Kasumi-1 (cell line): ENCODE measurements at regions not wholly inside any gene's neighbourhood (a gene's known extent, or its start where the extent isn't known, plus 50 kb on each side); places are given as distances from the start of the nearest gene placed in this dataset.

ENCODE experiments used
- DNase-seq, 2 experiments: peaks; one replicate each; lab custom pipeline; 2025; lab: John Stamatoyannopoulos, UW

DNA sequence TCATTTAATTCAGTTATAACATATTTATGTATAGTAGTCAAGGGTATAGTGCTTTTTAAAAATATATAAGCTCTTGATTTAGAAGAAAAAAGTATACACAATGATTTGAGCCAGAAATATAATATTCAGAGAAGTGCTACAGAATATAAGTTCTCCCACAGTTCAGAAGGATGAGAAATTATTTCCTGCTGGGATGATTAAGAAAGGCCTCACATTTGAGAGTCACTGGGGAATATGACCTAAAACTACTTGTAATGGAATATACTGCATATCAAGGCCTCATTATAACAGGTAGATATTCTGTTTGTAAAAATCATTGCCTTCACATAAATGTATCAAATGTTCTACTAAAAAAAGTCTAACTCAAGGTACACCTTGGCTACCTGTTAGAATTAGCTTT is 203.5 kb downstream of the MBD2 start:
- DNase-seq = no peak

DNA sequence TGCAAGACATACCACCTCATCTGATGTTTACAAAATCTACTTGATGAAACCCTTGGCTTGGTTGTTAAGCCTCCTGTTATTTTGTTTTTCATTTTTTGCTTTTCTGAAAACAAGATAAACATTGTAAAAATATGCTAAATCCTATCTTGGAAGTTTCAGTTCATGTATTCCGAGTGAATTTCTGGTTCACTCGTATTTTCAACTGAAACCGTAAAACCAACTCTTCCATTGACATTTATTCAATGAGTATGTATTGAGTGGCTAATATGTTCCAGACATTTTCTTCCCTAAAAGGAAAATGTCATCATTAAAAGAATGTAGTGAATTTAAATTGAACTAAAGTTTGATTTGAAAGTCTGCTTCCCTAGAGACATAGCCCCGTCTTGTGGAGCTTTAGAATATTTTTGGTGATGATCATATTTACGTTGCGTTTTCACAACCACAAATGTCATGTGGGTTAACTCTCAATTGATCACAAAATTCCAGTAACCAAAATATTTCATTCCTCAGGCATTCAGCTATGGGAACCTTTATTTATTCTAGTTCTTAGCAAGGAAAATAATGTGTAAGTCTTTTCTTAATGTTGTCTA is 204.2 kb downstream of the MBD2 start:
- no peak for DNase-seq

DNA sequence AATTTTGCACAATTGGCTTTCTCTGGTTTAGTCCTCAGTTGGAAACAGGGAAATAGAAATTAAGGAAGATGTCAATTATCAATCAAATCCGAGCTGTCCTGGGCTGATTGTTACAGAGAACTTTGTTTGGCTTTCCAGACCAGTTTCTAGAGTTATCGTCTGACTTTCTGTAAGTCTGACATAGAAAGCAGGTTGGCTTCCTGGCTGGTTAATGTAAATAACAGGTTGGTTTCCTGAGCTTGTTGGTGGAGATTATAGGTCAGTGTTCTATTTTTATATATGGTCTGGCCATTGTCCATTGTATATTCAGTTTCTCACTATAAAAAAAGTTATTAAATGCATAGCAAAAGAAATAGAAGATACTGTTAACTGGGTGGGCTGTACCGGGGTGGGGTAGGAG is 204.8 kb downstream of the MBD2 start:
- DNase-seq = no peak

DNA sequence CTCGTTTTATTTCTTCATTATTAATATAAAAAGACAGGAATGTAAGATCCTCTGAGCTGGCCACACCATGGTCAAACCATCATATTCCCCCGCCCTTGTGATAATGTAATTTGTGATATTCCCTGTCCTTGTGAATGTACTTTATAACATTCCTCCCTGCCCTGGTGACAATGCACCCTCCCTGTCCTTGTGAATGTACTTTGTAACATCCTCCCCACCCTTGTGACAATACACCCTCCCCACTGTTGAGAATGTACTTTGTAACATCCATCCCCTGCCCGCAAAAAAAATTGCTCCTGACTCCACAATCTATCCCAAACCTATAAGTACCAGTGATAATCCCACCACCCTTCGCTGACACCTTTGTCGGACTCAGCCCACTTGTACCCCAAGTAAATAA is 211.0 kb downstream of the MBD2 start:
- no peak for DNase-seq

DNA sequence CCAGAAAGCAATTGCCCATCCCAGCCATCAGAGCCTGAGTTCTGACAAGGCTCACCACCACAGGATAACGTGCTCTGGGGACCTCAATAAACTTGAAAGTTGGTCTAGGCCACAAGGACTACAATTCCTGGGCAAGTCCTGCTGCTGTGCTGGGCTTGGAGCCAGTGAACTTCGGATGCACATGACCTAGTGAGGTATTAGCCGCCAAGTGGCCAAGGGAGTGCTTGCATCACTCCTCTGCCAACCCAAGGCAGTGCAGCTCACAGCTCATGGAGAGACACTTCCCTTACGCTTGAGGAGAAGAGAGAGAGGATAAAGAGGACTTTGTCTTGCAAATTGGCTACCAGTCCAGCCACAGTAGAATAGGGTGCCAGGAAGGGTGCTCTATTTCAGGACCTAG is 219.6 kb downstream of the MBD2 start:
- DNase-seq = no peak

DNA sequence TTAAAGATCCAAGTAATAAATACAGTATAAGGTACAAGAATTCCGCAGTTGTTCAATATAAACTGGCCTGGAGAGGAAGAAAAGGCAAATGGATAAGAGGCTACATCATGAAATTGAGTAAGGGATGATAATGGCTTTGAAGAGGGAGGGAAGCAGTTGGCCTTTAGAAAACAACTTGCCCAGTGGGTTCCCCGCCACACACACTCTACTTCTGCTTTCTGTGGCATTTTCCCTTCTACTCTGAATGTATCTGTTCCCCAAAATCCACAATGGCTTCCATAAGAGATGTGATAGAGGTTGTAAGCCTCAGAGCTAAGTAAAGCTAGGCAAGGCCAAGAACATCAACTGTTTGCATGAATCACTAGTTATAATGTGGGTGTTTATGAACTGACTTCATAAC is 221.3 kb downstream of the MBD2 start:
- DNase-seq = peak in 1 of 2 experiments; percentile 9

DNA sequence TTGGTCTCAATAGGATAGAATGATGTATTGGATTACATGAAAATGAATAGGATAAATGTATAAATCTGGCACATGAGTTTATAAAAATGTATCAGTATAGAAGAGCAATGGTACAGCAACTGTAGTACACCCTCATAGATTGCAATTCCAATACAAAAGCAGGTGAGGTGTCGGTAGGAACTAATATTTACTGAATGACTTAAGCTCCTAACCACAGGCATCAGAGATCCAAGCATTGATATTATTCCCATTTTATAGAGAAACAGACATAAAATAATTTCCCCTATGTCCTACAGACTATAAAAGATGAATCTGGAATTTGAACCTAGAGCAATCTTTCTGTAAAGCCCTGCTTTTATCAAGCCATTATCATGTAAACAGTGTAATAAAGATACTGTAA is 227.4 kb downstream of the MBD2 start:
- DNase-seq = no peak

DNA sequence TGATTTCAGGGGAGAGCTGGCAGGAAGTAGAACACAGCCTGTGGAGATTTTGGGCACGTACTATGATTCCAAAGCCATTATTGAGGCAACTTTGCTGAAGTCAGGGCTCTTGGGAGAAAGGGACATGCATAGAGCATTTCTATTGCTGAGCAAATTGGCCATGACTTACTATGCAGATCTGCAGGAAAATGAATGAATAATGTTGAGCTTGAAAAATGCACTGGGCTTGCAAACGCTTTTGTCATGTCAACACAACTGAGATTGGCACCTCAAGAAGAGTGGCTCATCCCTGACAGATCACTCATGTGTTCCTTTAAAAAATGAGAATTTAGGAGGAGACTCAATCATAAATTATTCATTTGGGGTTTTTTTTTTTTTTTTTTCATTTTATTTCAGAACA is 230.5 kb downstream of the MBD2 start:
- DNase-seq = no peak

DNA sequence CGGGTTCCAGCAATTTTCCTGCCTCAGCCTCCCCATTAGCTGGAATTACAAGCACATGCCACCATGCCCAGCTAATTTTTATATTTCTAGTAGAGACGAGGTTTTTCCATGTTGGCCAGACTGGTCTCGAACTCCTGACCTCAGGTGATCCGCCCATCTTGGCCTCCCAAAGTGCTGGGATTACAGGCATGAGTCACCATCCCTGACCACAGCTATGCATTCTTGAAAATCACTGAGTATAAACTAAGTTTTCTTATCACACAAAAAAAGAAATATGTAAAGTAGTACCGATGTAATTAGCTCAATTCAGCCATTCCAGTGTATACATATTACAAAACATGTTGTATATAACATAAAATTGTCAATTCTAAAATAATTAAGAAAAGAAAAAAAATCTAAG is 232.7 kb downstream of the MBD2 start:
- no peak for DNase-seq

DNA sequence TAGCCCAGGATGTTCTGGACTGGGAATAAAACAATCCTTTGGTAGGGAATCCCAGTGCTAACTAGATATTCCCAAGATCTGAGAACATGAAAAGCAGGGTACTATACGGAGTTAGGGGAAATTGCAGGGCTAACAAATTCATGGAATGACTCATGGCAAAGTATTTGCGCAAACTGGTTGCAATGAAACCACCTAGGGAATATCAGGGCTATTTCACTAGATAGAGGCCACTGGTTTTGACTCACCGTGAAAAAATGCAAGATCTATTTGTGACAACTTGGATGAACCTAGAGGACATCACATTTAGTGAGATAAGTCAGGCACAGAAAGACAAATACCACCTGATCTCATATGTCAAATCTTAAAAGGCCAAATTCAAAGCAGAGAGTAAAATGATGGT is 233.3 kb downstream of the MBD2 start:
- DNase-seq = no peak

DNA sequence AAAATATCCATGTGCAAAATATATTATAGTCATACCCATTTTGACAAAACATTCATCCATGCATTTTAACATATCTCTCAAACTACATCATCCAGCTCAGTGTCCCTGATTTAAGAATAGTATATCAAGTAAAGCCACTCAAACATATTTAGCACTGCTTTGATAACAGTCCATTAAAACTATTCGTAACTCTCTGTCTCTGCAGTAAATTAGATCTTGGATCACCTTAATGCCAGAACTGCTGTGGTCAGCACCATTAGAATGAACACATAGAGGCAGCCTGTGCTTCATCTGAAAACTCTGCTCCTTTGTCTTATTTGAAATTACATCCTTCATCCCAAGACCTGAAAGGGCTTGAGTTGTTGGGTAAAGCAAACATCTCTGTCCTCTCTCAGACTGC is 234.0 kb downstream of the MBD2 start:
- DNase-seq = no peak

DNA sequence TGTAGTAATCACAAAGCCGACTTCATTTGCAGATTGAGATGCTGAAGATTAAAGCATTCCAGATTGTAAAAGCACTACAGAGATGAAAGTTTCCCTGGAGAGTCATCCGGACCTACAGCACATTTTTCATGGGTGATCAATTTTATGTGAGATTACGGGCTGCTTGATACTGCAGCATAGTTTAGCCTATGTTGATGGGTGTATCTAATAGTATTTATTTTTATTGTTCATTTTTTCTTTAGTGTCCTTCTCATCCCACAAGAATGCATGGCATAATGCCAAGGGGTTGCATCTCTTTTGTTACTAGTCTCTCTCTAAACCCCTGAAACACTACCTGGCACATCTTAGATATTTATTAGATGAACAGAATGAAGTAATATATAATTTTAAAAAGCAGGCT is 240.4 kb downstream of the MBD2 start:
- DNase-seq = no peak

DNA sequence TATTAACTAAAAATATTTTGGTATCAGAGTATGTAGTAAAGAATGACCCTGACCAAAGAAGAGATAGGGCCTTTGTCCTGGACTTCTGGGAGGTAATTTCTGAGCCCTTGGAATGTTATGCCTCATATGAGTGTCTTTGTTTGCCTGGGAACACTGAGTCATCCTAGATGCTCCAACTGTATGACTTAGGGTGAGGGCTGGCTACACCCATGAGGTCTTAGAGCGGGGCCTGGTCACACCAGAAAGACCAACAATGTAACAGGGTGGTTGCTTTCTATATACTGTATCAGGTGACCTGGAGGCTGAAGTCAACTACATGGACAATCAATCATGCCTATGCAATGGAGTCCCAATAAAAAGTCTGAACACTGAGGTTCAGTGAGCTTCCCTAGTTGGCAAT is 253.1 kb downstream of the MBD2 start:
- DNase-seq = no peak

DNA sequence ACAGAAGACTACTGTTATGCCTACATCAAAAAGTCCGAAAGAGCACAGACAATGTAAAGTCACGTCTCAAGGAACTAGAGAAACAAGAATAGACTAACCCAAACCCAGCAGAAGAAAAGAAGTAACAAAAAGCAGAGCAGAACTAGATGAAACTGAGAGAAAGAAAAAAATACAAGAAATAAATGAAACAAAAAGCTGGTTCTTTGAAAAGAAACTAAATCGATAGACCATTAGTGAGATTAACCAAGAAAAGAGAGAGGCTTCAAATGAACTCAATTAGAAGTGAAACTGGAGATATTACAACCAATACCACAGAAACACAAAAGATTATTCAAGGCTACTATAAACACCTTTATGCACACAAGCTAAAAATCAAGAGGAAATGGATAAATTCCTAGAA is 271.8 kb downstream of the MBD2 start:
- no peak for DNase-seq

DNA sequence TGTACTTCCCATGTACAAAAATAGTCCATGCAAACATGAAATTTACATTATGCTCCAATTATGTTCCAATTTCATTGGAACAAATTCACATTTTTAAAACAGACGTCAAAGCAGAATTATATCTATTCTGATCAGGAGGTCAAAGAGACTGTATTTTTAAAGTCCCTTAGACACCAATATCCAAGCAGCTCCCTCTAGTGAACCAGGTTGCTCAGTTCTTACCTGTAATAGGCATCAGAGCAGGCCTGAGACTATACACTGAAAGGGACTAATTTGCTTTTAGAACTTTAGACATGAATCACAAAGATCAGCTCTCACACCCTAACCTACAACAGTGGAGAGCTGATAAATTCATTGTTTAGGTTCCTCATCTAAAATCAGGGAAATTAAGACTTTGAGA is 273.9 kb downstream of the MBD2 start:
- DNase-seq = no peak

DNA sequence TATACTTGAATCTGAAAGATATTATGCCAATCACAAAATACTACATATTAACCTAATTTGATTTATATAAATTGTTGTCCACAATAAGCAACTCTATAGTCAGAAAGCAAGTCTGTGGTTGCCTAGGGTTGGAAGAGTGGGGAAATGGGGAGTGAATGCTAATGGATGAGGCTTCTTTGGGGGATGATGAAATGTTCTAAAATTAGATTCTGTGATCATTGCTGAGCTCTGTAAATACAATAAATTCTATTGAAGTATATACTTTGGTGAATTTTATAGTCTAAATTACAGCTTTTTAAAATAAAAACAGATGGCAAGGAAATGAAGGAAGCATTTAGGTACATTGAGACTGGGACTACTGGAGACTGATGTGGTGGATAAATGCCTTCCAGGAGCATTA is 275.5 kb downstream of the MBD2 start:
- DNase-seq = no peak

DNA sequence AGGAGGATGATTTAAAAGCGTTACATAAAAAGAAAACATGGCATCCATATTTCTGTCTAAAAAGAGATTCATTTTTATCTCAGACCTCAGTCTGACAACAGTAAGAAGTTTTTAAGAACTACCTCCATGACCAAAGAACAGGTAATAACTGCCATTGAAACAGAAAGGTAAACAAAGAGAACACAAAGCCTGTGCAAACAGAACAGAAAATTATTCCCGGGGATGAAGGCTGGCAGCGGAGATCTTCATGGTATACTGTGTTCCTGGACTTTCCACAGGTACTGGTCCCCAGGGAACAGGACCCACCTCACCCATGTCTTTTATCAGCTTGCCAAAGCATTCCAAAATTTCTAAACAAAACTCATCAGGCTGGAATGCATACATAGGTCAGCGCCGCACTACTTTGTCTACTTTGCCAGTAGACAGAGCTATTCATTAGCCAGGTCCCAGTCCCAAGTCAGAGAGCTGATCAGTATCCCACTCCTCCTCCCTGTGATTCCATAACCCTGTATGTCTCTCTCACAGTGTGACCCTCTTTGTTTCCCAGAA is 277.3 kb downstream of the MBD2 start:
- DNase-seq = no peak

DNA sequence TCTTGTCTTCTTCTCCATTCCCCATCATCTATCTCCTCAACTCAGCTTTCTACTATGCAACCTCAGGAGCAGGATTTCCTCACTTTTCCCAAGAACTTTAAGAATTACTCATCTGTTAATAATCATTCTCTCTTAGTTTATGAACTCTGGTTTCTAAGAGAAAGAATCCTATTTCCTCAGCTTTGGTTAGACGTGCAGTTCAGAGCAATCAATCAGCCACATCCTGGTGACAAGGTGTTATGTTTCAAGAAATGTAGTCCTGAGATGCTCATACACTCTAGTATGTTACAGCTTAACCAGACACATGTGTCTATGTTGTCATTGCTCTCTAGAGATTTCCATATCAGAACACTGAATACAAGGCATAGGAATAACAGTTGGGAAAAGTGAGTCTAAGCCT is 277.9 kb downstream of the MBD2 start:
- no peak for DNase-seq

DNA sequence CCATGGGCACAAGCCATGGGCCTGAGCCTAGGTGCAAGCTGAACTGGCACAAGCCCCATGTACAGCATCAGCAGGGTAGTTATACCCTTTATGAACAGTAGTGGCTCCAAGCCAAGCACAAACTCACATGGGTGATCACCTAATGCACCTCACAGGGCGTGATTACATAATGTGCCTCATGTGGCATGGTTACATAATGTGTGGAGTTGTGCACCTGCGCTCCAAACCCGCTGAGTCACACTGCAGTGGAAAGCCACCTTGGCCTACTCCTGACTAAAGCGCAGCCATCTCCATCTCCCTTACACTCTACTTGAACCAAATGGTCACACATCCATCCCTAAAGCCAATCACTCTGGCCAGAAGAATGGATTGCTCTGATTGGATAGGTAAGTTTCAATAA is 279.7 kb downstream of the MBD2 start:
- no peak for DNase-seq

DNA sequence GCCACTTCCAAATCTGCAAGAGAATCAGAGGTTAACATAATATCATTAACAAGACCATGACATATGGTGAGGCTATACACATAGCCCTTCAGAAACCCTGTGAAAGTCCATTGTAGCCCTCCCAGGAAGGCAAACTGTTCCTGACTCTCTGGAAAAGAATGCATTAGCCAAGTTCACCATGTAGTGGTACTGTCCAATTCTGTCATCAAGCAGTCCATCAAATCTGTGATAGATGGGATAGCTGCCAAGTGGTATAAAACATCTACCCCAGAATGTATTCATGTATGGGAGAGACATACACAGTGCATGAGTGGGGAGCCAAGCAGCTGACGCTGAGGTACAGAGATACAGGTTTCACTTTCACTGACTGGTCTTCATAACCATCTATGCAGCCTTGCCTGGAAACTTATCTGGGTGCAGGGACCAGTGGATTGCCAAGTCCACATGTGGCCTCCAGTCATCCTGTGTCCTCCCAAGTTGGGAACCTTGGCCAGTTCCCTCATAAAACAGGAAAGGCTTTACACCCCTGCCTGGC is 281.1 kb downstream of the MBD2 start:
- no peak for DNase-seq

DNA sequence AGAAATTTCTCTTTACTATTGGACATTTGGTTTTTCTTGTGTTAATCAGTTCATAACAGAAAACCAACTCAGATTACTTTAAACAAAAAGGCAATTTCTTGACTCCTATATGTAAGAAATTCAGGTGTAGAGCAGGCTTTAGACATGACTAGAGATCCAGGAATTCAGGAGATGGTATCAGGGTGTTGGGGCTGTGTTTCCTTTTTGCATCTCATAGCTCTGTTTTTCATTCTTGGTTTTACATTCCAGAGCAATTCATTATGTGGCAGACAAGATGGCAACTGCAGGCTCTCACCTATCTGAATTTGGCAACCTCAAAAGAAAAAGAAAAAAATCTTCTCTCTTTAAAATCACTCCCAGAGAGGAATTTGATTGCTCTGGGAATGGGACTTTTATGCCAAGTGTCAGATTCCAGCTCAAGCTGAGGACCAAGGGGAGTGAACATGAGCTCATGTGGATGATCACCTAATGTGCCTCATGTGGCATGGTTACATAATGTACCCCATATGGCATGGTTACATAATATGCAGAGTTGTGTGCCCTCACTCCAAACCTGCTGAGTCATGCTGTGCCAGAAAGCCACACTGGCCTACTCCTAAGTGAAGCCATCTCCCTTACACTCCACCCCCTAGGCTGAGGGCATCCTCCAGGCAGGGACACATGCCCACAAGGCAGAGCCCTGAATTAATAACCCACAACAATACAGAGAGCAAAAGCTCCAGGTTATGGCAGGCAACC is 282.7 kb downstream of the MBD2 start:
- DNase-seq = no peak

DNA sequence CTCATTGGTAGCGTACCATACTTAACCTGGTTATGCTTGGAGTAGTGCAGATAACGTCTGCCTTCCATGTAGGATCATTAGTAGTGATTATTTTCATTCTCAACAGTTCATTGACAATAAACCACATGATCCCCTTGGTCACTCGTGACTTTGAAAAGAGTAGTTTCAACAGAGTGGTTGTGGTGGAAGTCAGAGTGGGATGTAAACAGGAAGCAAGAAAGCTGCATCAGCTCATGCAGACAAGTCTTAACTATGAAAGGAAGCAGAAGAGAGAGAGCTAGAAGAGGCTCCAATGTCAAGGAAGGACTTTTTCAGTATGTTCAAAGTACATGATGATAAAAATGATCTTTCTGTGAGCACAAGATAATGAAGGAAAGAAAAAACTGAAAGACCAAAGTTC is 287.4 kb downstream of the MBD2 start:
- DNase-seq = no peak

DNA sequence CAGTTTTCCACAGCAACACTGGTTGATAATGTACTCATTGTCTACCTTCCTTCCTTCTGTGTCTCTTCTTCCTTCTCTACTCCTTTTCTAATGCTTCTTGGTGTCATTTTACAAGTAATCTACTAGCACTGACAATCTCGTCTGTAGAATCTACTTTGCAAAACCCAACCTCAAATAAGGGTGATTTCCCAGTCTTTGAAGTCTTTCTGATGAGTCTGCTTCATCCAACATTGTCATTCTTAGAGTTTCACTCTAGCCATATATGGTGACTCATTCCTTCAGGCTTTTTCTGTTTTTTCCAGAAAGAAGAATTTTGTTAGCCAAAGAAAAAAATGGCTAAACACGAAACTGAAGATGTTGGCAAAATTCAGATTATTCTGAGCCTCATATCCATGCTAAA is 288.7 kb downstream of the MBD2 start:
- DNase-seq = no peak

DNA sequence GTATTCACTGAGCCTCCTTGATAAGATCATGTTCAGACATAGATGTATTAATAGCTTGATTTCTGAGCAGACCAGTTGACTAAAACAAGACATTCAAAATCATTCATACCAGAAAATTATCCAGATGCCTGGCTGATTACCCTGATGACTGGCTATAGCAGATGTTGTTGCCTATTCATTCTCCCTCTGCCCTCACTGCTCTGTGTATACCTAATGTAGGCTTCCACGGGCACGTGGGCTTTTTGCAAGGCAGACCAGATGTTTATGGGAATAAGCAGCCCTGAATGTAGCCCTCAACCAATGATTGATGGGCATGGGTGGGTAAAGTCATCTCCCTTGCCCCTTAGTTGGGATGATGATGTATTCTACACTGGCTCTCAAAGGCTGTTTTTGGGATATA is 289.1 kb downstream of the MBD2 start:
- DNase-seq = no peak
